GM06990 (cell line): ENCODE measurements at regions not wholly inside any gene's neighbourhood (a gene's known extent, or its start where the extent isn't known, plus 50 kb on each side); places are given as distances from the start of the nearest gene placed in this dataset.

Experiments
- DNase-seq: peaks from one replicate; pipeline ENCODE4 v3.0.0-alpha.2; 2011; ENCODE audit not compliant: insufficient read length; ENCODE audit errors: extremely low read depth
- H3K27me3 ChIP-seq: replicated peaks from 2 replicates; pipeline ENCODE4 v1.6.0; 2011; ENCODE audit warnings: low read length; ENCODE audit not compliant: control insufficient read depth, insufficient read depth
- H3K36me3 ChIP-seq: 2 replicates; pipeline ENCODE4 v1.5.1; 2011; ENCODE audit warnings: low read length; ENCODE audit not compliant: control insufficient read depth, insufficient read depth
- H3K4me3 ChIP-seq: replicated peaks from 2 replicates; pipeline ENCODE4 v1.5.1; 2011; ENCODE audit warnings: low read depth, mild to moderate bottlenecking, control low read depth, low read length
- CTCF ChIP-seq: IDR thresholded peaks from 2 replicates; pipeline ENCODE4 v1.5.1; 2011; ENCODE audit warnings: low read length, control low read depth, mild to moderate bottlenecking, inconsistent platforms; ENCODE audit not compliant: insufficient read depth, poor library complexity, severe bottlenecking

GRCh38 chr4:173866322-173867026, 336.4 kb upstream of the HAND2 start:
- no peak for DNase-seq
- Histone ChIP-seq H3K4me3 (no peak overlapping the region), H3K27me3 (no peaks in the 10 kb centered on the region), H3K36me3 (no peaks in the 10 kb centered on the region)
- TF ChIP-seq CTCF: no peak

GRCh38 chr4:173862754-173863153, 332.7 kb upstream of the HAND2 start:
- H3K36me3 ChIP-seq: no peaks in the 10 kb centered on the region
- no peak for DNase-seq
- TF ChIP-seq CTCF: no peak
- H3K4me3 ChIP-seq: no peak overlapping the region
- no peaks in the 10 kb centered on the region for H3K27me3 ChIP-seq

DNA sequence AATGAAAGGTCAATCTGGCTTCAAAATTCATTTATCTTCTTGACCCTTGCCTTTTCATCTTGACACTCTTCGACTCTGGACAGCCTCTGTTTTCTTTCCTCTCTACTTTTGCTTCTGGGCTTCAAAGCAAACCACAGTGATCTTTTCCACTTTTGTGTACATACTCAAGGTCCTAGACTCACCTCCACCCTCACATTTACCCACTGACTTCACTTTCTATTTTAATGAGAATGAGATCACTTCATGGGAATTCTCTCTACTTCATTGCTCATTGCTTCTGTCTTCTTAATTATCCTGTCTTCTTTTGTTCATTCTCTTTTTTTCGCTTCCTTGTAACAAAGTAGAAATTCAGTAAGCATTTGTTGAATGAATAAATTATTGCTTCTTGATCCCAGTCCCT, 330.1 kb upstream of the HAND2 start:
- no peak overlapping the region for H3K4me3 ChIP-seq
- DNase-seq: no peak
- TF ChIP-seq CTCF: no peak
- H3K36me3 ChIP-seq: no peaks in the 10 kb centered on the region
- H3K27me3 ChIP-seq: no peaks in the 10 kb centered on the region

DNA sequence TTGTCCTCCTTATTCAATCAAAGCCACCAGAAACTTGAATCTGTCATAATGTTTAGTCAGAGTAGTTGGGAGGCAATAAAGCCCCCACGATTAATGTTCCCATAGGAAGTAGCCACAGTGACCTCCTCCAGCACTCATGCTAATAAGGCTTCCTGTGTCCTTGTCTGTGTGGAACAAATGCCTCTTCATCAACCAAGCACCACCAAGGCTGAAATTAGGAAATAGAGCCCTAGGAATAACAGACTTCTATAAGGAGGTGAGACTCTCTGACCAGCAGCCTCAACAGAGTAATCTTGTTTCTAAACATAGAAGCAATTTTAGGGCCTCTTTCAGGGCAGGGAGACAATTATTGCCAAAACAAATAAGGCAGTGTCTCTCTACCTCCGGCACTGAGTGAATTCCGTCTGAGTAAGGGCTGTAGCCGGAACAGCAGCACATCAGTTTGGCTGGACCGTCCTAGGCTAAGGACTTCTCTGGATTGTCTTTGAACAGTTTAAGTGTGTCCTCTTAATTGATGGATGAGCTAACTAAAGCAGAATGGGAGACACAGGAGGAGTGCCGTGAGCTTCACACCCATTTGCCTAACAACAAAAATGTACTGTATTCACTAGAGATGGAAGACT, 329.2 kb upstream of the HAND2 start:
- no peak for TF ChIP-seq CTCF
- H3K36me3 ChIP-seq: no peaks in the 10 kb centered on the region
- H3K27me3 ChIP-seq: no peaks in the 10 kb centered on the region
- no peak for DNase-seq
- no peak overlapping the region for H3K4me3 ChIP-seq

- H3K36me3 ChIP-seq: no peaks in the 10 kb centered on the region
- no peaks in the 10 kb centered on the region for H3K27me3 ChIP-seq
- DNase-seq: no peak
- no peak overlapping the region for H3K4me3 ChIP-seq
- TF ChIP-seq CTCF: no peak
Measured at GRCh38 chr4:173858471-173858870, 328.4 kb upstream of the HAND2 start.
